ENCODE measurements at regions not wholly inside any gene's neighbourhood (a gene's known extent, or its start where the extent isn't known, plus 50 kb on each side); places are given as distances from the start of the nearest gene placed in this dataset.
A peak's percentile ranks its signal among the peaks of the same experiment; 100 is the strongest.

- Histone ChIP-seq H2BK12ac (ENCODE audit: insufficient read length, low read depth, low read length) (no peak overlapping the region), H4K20me1 (ENCODE audit: control insufficient read depth, insufficient read depth, insufficient read length) (no peaks in the 10 kb centered on the region), H4K8ac (replicated peaks; ENCODE audit: insufficient read length, low read depth, low read length) (no peak overlapping the region), H3K27me3 (ENCODE audit: insufficient read depth, low read length) (no peaks in the 10 kb centered on the region), H2BK120ac (ENCODE audit: low read depth, low read length, poor library complexity, severe bottlenecking) (no peak overlapping the region), H3K9ac (ENCODE audit: extremely low read depth, insufficient read length, low read length) (no peak overlapping the region), H3K23me2 (ENCODE audit: insufficient read length, low read depth, low read length, poor library complexity, severe bottlenecking) (no peaks in the 10 kb centered on the region), H3K56ac (ENCODE audit: insufficient read length, low read depth, low read length) (no peak overlapping the region), H3K18ac (ENCODE audit: insufficient read length, low read depth, low read length) (no peak overlapping the region), H2AK5ac (ENCODE audit: insufficient read length, low read length) (no peak overlapping the region), H2AFZ (ENCODE audit: low read length) (no peak overlapping the region), H3T11ph (ENCODE audit: low read length) (no peak overlapping the region), H4K5ac (ENCODE audit: insufficient read length, low read depth, low read length) (no peak overlapping the region), H3K23ac (ENCODE audit: insufficient read length, low read depth, low read length) (no peak overlapping the region), H2BK5ac (ENCODE audit: insufficient read length, low read length) (no peak overlapping the region), H3K4me2 (ENCODE audit: insufficient read depth, insufficient read length, low read length) (no peak overlapping the region), H4K91ac (ENCODE audit: insufficient read length, low read depth, low read length) (no peak overlapping the region), H3K27ac (ENCODE audit: insufficient read length, low read depth, low read length) (no peak overlapping the region), H3K4ac (ENCODE audit: low read depth, low read length) (no peak overlapping the region), H3K4me1 (ENCODE audit: insufficient read depth, low read length) (no peaks in the 10 kb centered on the region), H2BK20ac (ENCODE audit: low read depth, low read length, poor library complexity, severe bottlenecking) (no peak overlapping the region), H3K79me1 (ENCODE audit: insufficient read depth, low read depth, low read length, poor library complexity, severe bottlenecking) (no peaks in the 10 kb centered on the region), H2BK15ac (ENCODE audit: low read depth, low read length) (no peak overlapping the region), H3K14ac (ENCODE audit: insufficient read depth, low read length) (no peak overlapping the region), H3K79me2 (ENCODE audit: insufficient read depth, low read length) (no peaks in the 10 kb centered on the region), H3K9me3 (ENCODE audit: control insufficient read depth, low read depth, low read length) (no peaks in the 10 kb centered on the region)
- WGBS (ENCODE audit: extremely low coverage, insufficient read length, low lambda C conversion rate) = no CpG with 5 or more reads among the region's 39 CpGs
- Mint-ChIP-seq H3K27me3 (ENCODE audit: low read depth) (peaks cover 4% of the 10 kb centered on the region), H3K4me3 (no peak overlapping the region), H3K36me3 (ENCODE audit: insufficient read depth in 1 of 3, low read depth in 3 of 3) (peaks cover 6 to 31% (median 22%) of the 10 kb centered on the region in 3 experiments; a peak in 6 of 7 replicates), H3K4me1 (peaks cover 6 to 14% of the 10 kb centered on the region in 2 experiments; a peak in 2 of 4 replicates), H3K9me3 (peaks cover 54 to 70% of the 10 kb centered on the region in 2 experiments), H3K27ac (no peak overlapping the region)
- no peak for TF ChIP-seq CTCF (conservative IDR thresholded peaks at IDR 0.05)
- DNase-seq = peak; percentile 48
Measured at GRCh38 chrX:40832723-40833122, 97.4 kb upstream of the MED14 start.
